ENCODE measurements at regions not wholly inside any gene's neighbourhood (a gene's known extent, or its start where the extent isn't known, plus 50 kb on each side); places are given as distances from the start of the nearest gene placed in this dataset.
"Not testable (repeated sequence)": the region's sequence is repeated elsewhere in the genome, so short reads cannot be mapped to it uniquely, and the experiment has no call there.

- no peak for DNase-seq
- no peak for ATAC-seq (ENCODE audit: poor library complexity)
- intact Hi-C loops (cut with DNase I), result no loop called here
These were observed 425.4 kb upstream of the PITX2 start for GRCh38 chr4:111048316-111048715.

- intact Hi-C loops (cut with DNase I), result no loop called here
- DNase-seq, result no peak
- no peak for ATAC-seq (ENCODE audit: poor library complexity)
These were observed 441.6 kb upstream of the PITX2 start for GRCh38 chr4:111064342-111064993.

- ATAC-seq (ENCODE audit: poor library complexity) (no peak), DNase-seq (no peak)
- intact Hi-C loops (cut with DNase I), result no loop called here
These were observed 443.1 kb upstream of the PITX2 start for GRCh38 chr4:111066001-111066400.

GRCh38 chr4:111066447-111066846 lies 443.6 kb upstream of the PITX2 start:
- ATAC-seq (ENCODE audit: poor library complexity) (no peak), DNase-seq (no peak)
- intact Hi-C loops (cut with DNase I), result no loop called here

GRCh38 chr4:111066887-111067286 lies 444.0 kb upstream of the PITX2 start:
- intact Hi-C loops (cut with DNase I), result no loop called here
- no peak for DNase-seq
- ATAC-seq (ENCODE audit: poor library complexity), result no peak

- intact Hi-C loops (cut with DNase I), result no loop called here
- ATAC-seq (ENCODE audit: poor library complexity) (no peak), DNase-seq (no peak)
These were observed 446.0 kb upstream of the PITX2 start for GRCh38 chr4:111068883-111069282.

GRCh38 chr4:111070390-111070789 lies 447.5 kb upstream of the PITX2 start:
- no peak for ATAC-seq (ENCODE audit: poor library complexity)
- intact Hi-C loops (cut with DNase I), result no loop called here

GRCh38 chr4:111074523-111075114 lies 451.7 kb upstream of the PITX2 start:
- DNase-seq (no peak), ATAC-seq (ENCODE audit: poor library complexity) (no peak)
- intact Hi-C loops (cut with DNase I), result no loop called here

More at GRCh38 chr4:111070390-111070789, 447.5 kb upstream of the PITX2 start:
- no peak for DNase-seq

GRCh38 chr4:111076299-111076698 lies 453.4 kb upstream of the PITX2 start:
- DNase-seq; intact Hi-C loops (cut with DNase I); ATAC-seq (ENCODE audit: poor library complexity): not testable (repeated sequence)

- intact Hi-C loops (cut with DNase I), result no loop called here
- DNase-seq, result no peak
- no peak for ATAC-seq (ENCODE audit: poor library complexity)
These were observed 485.3 kb upstream of the PITX2 start for GRCh38 chr4:111108153-111108552.

GRCh38 chr4:111113591-111113990 lies 490.7 kb upstream of the PITX2 start:
- ATAC-seq (ENCODE audit: poor library complexity) (no peak), DNase-seq (no peak)
- intact Hi-C loops (cut with DNase I), result no loop called here

- ATAC-seq (ENCODE audit: poor library complexity), result no peak
- intact Hi-C loops (cut with DNase I), result no loop called here
- DNase-seq, result no peak
These were observed 493.0 kb upstream of the PITX2 start for GRCh38 chr4:111115881-111116280.

GRCh38 chr4:111120191-111120590 lies 497.3 kb upstream of the PITX2 start:
- intact Hi-C loops (cut with DNase I), result no loop called here
- DNase-seq (no peak), ATAC-seq (ENCODE audit: poor library complexity) (no peak)

- ATAC-seq (ENCODE audit: poor library complexity) (no peak), DNase-seq (no peak)
- intact Hi-C loops (cut with DNase I), result no loop called here
These were observed 503.5 kb upstream of the PITX2 start for GRCh38 chr4:111126340-111126739.

GRCh38 chr4:111127841-111128240 lies 505.0 kb upstream of the PITX2 start:
- intact Hi-C loops (cut with DNase I), result no loop called here
- ATAC-seq (ENCODE audit: poor library complexity) (no peak), DNase-seq (no peak)

GRCh38 chr4:111128327-111128726 lies 505.4 kb upstream of the PITX2 start:
- DNase-seq (no peak), ATAC-seq (ENCODE audit: poor library complexity) (no peak)
- intact Hi-C loops (cut with DNase I), result no loop called here

GRCh38 chr4:111136438-111136837 lies 513.6 kb upstream of the PITX2 start:
- ATAC-seq (ENCODE audit: poor library complexity) (no peak), DNase-seq (no peak)
- intact Hi-C loops (cut with DNase I), result no loop called here

- ATAC-seq (ENCODE audit: poor library complexity) (no peak), DNase-seq (no peak)
- intact Hi-C loops (cut with DNase I), result no loop called here
These were observed 514.1 kb upstream of the PITX2 start for GRCh38 chr4:111136967-111137366.

GRCh38 chr4:111143510-111143909 lies 520.6 kb upstream of the PITX2 start:
- DNase-seq (no peak), ATAC-seq (ENCODE audit: poor library complexity) (no peak)
- intact Hi-C loops (cut with DNase I), result no loop called here

- intact Hi-C loops (cut with DNase I), result no loop called here
- no peak for ATAC-seq (ENCODE audit: poor library complexity)
- no peak for DNase-seq
These were observed 532.1 kb upstream of the PITX2 start for GRCh38 chr4:111154934-111155333.

- not testable (repeated sequence) for DNase-seq
These were observed 541.7 kb upstream of the PITX2 start for GRCh38 chr4:111164556-111164955.

More at GRCh38 chr4:111164556-111164955, 541.7 kb upstream of the PITX2 start:
- intact Hi-C loops (cut with DNase I); ATAC-seq (ENCODE audit: poor library complexity): not testable (repeated sequence)
